GM23338 (cell line): ENCODE measurements at regions not wholly inside any gene's neighbourhood (a gene's known extent, or its start where the extent isn't known, plus 50 kb on each side); places are given as distances from the start of the nearest gene placed in this dataset.

Experiments
- ATAC-seq: fragments of 200-7000 bp; cut with Tn5 transposase; 3 replicates; pipeline ENCODE4 v1.9.1; 2020
- DNase-seq: peaks from one replicate; pipeline ENCODE4 v3.0.0-alpha.2; 2015; ENCODE audit warnings: low spot score
- H2AFZ ChIP-seq: fragments of 200-600 bp; sonication (generic); 2 replicates; pipeline ENCODE4 v1.8.0; 2016; ENCODE audit warnings: antibody characterized with exemption, mild to moderate bottlenecking, moderate library complexity
- H3F3A ChIP-seq: fragments of 200-600 bp; sonication (generic); replicated peaks from 2 replicates; pipeline ENCODE4 v1.8.0; 2017; ENCODE audit warnings: antibody characterized with exemption, mixed run types, low read depth
- H3K27ac ChIP-seq: fragments of 200-600 bp; sonication (generic); 2 replicates; pipeline ENCODE4 v1.6.1; 2016; ENCODE audit warnings: low read depth
- H3K27me3 ChIP-seq: fragments of 200-600 bp; sonication (generic); 2 replicates; pipeline ENCODE4 v1.8.0; 2016; ENCODE audit warnings: mild to moderate bottlenecking, mixed run types, moderate library complexity; ENCODE audit not compliant: insufficient read depth
- H3K36me3 ChIP-seq: fragments of 200-600 bp; sonication (generic); 2 replicates; pipeline ENCODE4 v1.8.0; 2016; ENCODE audit warnings: mild to moderate bottlenecking; ENCODE audit not compliant: insufficient read depth
- H3K4me1 ChIP-seq: fragments of 200-600 bp; sonication (generic); 2 replicates; pipeline ENCODE4 v1.8.0; 2016; ENCODE audit warnings: mild to moderate bottlenecking, moderate library complexity; ENCODE audit not compliant: insufficient read depth
- H3K4me2 ChIP-seq: fragments of 200-600 bp; sonication (generic); 2 replicates; pipeline ENCODE4 v1.7.1; 2017; ENCODE audit warnings: mixed run types
- H3K4me3 ChIP-seq: fragments of 200-600 bp; sonication (generic); 2 replicates; pipeline ENCODE4 v1.6.1; 2016; ENCODE audit warnings: mixed run types
- H3K79me2 ChIP-seq: fragments of 200-600 bp; sonication (generic); replicated peaks from 2 replicates; pipeline ENCODE4 v1.8.0; 2017; ENCODE audit warnings: mild to moderate bottlenecking; ENCODE audit not compliant: insufficient read depth
- H3K9me2 ChIP-seq: fragments of 200-600 bp; sonication (generic); 2 replicates; pipeline ENCODE4 v1.8.0; 2017; ENCODE audit not compliant: insufficient read depth
- H4K20me1 ChIP-seq: fragments of 200-600 bp; sonication (generic); replicated peaks from 2 replicates; pipeline ENCODE4 v1.8.0; 2017; ENCODE audit warnings: mild to moderate bottlenecking; ENCODE audit not compliant: insufficient read depth
- H3K27ac Mint-ChIP-seq: 2 replicates; pipeline ENCODE4 v1.8.0; 2020; ENCODE audit warnings: inconsistent platforms, mild to moderate bottlenecking, moderate library complexity, mixed read lengths
- H3K27me3 Mint-ChIP-seq: 3 replicates; pipeline ENCODE4 v1.8.0; 2022; ENCODE audit warnings: low read depth, mild to moderate bottlenecking, moderate library complexity, mixed read lengths, inconsistent platforms; ENCODE audit not compliant: insufficient read depth, poor library complexity
- H3K36me3 Mint-ChIP-seq: 3 replicates; pipeline ENCODE4 v1.8.0; 2021; ENCODE audit warnings: low read depth, mild to moderate bottlenecking, inconsistent platforms, moderate library complexity, mixed read lengths
- H3K4me1 Mint-ChIP-seq: 3 replicates; pipeline ENCODE4 v1.8.0; 2020; ENCODE audit warnings: mild to moderate bottlenecking, inconsistent platforms, mixed read lengths
- H3K4me3 Mint-ChIP-seq: 3 replicates; pipeline ENCODE4 v1.8.0; 2021; ENCODE audit warnings: moderate library complexity, mild to moderate bottlenecking, inconsistent platforms, mixed read lengths
- H3K9me3 Mint-ChIP-seq: 3 replicates; pipeline ENCODE4 v1.8.0; 2020; ENCODE audit warnings: moderate library complexity, mild to moderate bottlenecking, inconsistent platforms, mixed read lengths
- CREB1 ChIP-seq: fragments of 250-450 bp; sonication (Bioruptor Pico); IDR thresholded peaks from 2 replicates; pipeline ENCODE4 v1.5.0; 2020; ENCODE audit warnings: low read depth, mild to moderate bottlenecking, moderate library complexity
- CTCF ChIP-seq, 2 experiments: fragments of 200-600 bp in 1 of 2; sonication (generic) in 1 of 2; conservative IDR thresholded peaks; 2 replicates each; pipeline versions ENCODE4 v1.5.1 to v1.6.1; 2016 to 2017; ENCODE audit warnings: antibody characterized with exemption in 2 of 2, low read depth in 2 of 2, mild to moderate bottlenecking in 2 of 2, moderate library complexity in 1 of 2
- ETS1 ChIP-seq: IDR thresholded peaks from 2 replicates; pipeline ENCODE4 v1.6.1; 2016; ENCODE audit warnings: antibody characterized with exemption
- EZH2 ChIP-seq: fragments of 200-600 bp; sonication (generic); IDR thresholded peaks from one replicate; pipeline ENCODE4 v1.8.0; 2017; ENCODE audit warnings: antibody characterized with exemption, mild to moderate bottlenecking, low read depth; ENCODE audit not compliant: unreplicated experiment
- JUNB ChIP-seq: IDR thresholded peaks from one replicate; pipeline ENCODE4 v1.6.1; 2016; ENCODE audit warnings: antibody characterized with exemption; ENCODE audit not compliant: unreplicated experiment
- POLR2AphosphoS5 ChIP-seq: IDR thresholded peaks from 2 replicates; pipeline ENCODE4 v1.6.1; 2016; ENCODE audit warnings: antibody characterized with exemption, low read depth
- ZNF114 ChIP-seq: fragments of 250-450 bp; sonication (Bioruptor Pico); IDR thresholded peaks from 2 replicates; pipeline ENCODE4 v1.5.0; 2020; ENCODE audit warnings: mild to moderate bottlenecking, moderate library complexity
- ZNF331 ChIP-seq: fragments of 250-450 bp; sonication (Bioruptor Pico); IDR thresholded peaks from 2 replicates; pipeline ENCODE4 v1.5.0; 2020; ENCODE audit warnings: low read depth, mild to moderate bottlenecking, moderate library complexity
- ZNF462 ChIP-seq: fragments of 250-450 bp; sonication (Bioruptor Pico); IDR thresholded peaks from 2 replicates; pipeline ENCODE4 v1.5.0; 2020; ENCODE audit warnings: mild to moderate bottlenecking, moderate library complexity
- TF ChIP-seq, protein P1 (sequence below): IDR thresholded peaks from one replicate; pipeline ENCODE4 v1.6.1; 2018; ENCODE audit warnings: antibody characterized with exemption; ENCODE audit not compliant: unreplicated experiment

DNA sequence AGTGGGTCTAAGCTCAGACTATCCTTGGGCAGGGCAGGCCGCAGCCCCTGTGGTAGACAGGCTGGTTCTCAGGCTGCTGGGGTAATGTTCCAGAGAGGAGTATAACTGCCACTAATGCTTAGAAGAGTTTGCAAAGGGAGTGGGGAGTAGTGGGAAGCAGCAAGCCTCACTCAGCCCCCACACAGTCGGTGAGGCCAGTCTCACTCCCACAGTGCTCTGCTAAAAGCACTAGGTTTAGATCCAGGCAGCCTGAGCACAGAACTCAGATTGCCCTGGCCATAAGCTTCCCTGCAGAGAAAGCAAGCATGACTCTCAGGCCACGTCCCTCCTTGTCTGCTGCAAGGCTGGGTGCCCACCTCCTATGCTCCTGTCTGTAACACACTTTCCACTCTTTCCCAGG, 69.4 kb upstream of the HCN1 start:
- no peaks in the 10 kb centered on the region for H3K4me1 ChIP-seq
- no peaks in the 10 kb centered on the region for H3F3A ChIP-seq
- H3K36me3 ChIP-seq = no peaks in the 10 kb centered on the region
- H3K9me3 Mint-ChIP-seq = peaks cover 5% of the 10 kb centered on the region; the same call in 2 of the 3 replicates
- H3K27me3 Mint-ChIP-seq = no peaks in the 10 kb centered on the region
- DNase-seq (no peak), ATAC-seq (no peak)
- no peak overlapping the region for H3K27ac ChIP-seq
- no peak overlapping the region for H3K4me2 ChIP-seq
- no peaks in the 10 kb centered on the region for H3K4me1 Mint-ChIP-seq
- H3K4me3 Mint-ChIP-seq = no peak overlapping the region
- 0 out of 3 replicates have a peak, but pooled peaks cover 3% of the 10 kb centered on the region for H3K36me3 Mint-ChIP-seq
- no peaks in the 10 kb centered on the region for H3K27me3 ChIP-seq
- H3K79me2 ChIP-seq = no peaks in the 10 kb centered on the region
- no peak overlapping the region for H3K4me3 ChIP-seq
- H4K20me1 ChIP-seq = no peaks in the 10 kb centered on the region
- TF ChIP-seq ETS1 (no peak), ZNF331 (CRISPR knock-in tag) (no peak), CREB1 (CRISPR knock-in tag) (no peak), ZNF114 (CRISPR knock-in tag) (no peak), JUNB (no peak), CTCF (conservative IDR thresholded peaks at IDR 0.05; ENCODE audit: low read depth in 2 of 2) (no peak), EZH2 (no peak), ZNF462 (CRISPR knock-in tag) (no peak), POLR2AphosphoS5 (no peak)
- TF ChIP-seq, protein P1, sequence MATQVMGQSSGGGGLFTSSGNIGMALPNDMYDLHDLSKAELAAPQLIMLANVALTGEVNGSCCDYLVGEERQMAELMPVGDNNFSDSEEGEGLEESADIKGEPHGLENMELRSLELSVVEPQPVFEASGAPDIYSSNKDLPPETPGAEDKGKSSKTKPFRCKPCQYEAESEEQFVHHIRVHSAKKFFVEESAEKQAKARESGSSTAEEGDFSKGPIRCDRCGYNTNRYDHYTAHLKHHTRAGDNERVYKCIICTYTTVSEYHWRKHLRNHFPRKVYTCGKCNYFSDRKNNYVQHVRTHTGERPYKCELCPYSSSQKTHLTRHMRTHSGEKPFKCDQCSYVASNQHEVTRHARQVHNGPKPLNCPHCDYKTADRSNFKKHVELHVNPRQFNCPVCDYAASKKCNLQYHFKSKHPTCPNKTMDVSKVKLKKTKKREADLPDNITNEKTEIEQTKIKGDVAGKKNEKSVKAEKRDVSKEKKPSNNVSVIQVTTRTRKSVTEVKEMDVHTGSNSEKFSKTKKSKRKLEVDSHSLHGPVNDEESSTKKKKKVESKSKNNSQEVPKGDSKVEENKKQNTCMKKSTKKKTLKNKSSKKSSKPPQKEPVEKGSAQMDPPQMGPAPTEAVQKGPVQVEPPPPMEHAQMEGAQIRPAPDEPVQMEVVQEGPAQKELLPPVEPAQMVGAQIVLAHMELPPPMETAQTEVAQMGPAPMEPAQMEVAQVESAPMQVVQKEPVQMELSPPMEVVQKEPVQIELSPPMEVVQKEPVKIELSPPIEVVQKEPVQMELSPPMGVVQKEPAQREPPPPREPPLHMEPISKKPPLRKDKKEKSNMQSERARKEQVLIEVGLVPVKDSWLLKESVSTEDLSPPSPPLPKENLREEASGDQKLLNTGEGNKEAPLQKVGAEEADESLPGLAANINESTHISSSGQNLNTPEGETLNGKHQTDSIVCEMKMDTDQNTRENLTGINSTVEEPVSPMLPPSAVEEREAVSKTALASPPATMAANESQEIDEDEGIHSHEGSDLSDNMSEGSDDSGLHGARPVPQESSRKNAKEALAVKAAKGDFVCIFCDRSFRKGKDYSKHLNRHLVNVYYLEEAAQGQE = no peak
- 0 out of 2 replicates have a peak, but pooled peaks cover 4% of the 10 kb centered on the region for H3K9me2 ChIP-seq
- no peak overlapping the region for H2AFZ ChIP-seq
- H3K27ac Mint-ChIP-seq = no peak overlapping the region
